ENCODE measurements at regions not wholly inside any gene's neighbourhood (a gene's known extent, or its start where the extent isn't known, plus 50 kb on each side); places are given as distances from the start of the nearest gene placed in this dataset.

DNA sequence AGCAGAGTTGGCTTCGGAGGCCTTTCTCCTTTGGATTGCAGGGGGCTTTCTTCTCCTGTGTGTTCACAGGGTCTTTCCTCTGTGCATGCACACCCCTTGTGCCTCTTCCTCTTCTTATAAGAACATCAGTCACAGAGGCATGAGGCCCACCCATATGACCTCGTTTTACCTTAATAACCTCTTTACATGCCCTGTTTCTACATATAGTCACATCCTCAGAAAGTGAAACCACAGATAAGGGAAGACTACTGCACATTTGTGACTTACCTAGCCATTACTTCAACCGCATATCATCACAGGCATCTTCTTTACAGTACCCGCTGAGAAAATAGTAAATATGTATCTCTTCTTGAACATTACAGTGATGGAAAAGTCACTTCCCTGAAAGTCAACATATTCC, 204.9 kb upstream of the TARS1 start:
- TF ChIP-seq EZH2 (IDR thresholded peaks at IDR 0.05; ENCODE audit: insufficient read depth, poor library complexity, severe bottlenecking), result no peak
- no peak for TF ChIP-seq EZH2phosphoT487 (IDR thresholded peaks at IDR 0.05; ENCODE audit: insufficient read depth, low read depth)
